Osteoblast (primary cell): ENCODE measurements at regions not wholly inside any gene's neighbourhood (a gene's known extent, or its start where the extent isn't known, plus 50 kb on each side); places are given as distances from the start of the nearest gene placed in this dataset.
"Not testable (repeated sequence)": the region's sequence is repeated elsewhere in the genome, so short reads cannot be mapped to it uniquely, and the experiment has no call there.

Experiments
- DNase-seq: peaks from one replicate; pipeline ENCODE4 v3.0.0; 2011; ENCODE audit warnings: low spot score, mixed read lengths; ENCODE audit not compliant: insufficient read length; ENCODE audit errors: missing footprints
- H2AFZ ChIP-seq: 2 replicates; pipeline ENCODE4 v1.6.0; 2011; ENCODE audit warnings: mild to moderate bottlenecking, low read length
- H3K27ac ChIP-seq: 2 replicates; pipeline ENCODE4 v1.5.1; 2011; ENCODE audit warnings: mild to moderate bottlenecking, low read depth, low read length, moderate library complexity
- H3K27me3 ChIP-seq: 2 replicates; pipeline ENCODE4 v1.6.0; 2012; ENCODE audit warnings: mild to moderate bottlenecking, control low read depth, inconsistent platforms, low read length, moderate library complexity; ENCODE audit not compliant: insufficient read depth
- H3K36me3 ChIP-seq: 2 replicates; pipeline ENCODE4 v1.5.1; 2011; ENCODE audit warnings: mild to moderate bottlenecking, low read length, control low read depth, moderate library complexity; ENCODE audit not compliant: insufficient read depth
- H3K4me1 ChIP-seq: 2 replicates; pipeline ENCODE4 v1.5.1; 2011; ENCODE audit warnings: mild to moderate bottlenecking, low read length, control low read depth, moderate library complexity; ENCODE audit not compliant: insufficient read depth
- H3K4me2 ChIP-seq: 2 replicates; pipeline ENCODE4 v1.6.0; 2011; ENCODE audit warnings: mild to moderate bottlenecking, low read length; ENCODE audit not compliant: insufficient read depth
- H3K4me3 ChIP-seq: fragments of 200-600 bp; sonication (generic); 3 replicates; pipeline ENCODE4 v1.5.1; 2012; ENCODE audit warnings: mild to moderate bottlenecking, low read length, inconsistent platforms; ENCODE audit not compliant: insufficient read depth
- H3K79me2 ChIP-seq: 2 replicates; pipeline ENCODE4 v1.6.0; 2012; ENCODE audit warnings: mild to moderate bottlenecking, low read length, control low read depth, inconsistent platforms; ENCODE audit not compliant: insufficient read depth
- H3K9me3 ChIP-seq: 2 replicates; pipeline ENCODE4 v1.5.1; 2011; ENCODE audit warnings: low read depth, low read length, control low read depth
- H4K20me1 ChIP-seq: 2 replicates; pipeline ENCODE4 v1.6.0; 2012; ENCODE audit warnings: mild to moderate bottlenecking, low read length, control low read depth; ENCODE audit not compliant: insufficient read depth
- CTCF ChIP-seq: IDR thresholded peaks from 2 replicates; pipeline ENCODE4 v1.5.1; 2011; ENCODE audit warnings: mild to moderate bottlenecking, low read depth, low read length, moderate library complexity; ENCODE audit errors: extremely low read depth

GRCh38 chr12:113535100-113535499 lies 63.4 kb upstream of the LHX5 start:
- Histone ChIP-seq H3K27ac (no peak overlapping the region), H3K4me2 (no peak overlapping the region), H3K27me3 (no peaks in the 10 kb centered on the region), H2AFZ (no peak overlapping the region), H3K79me2 (no peaks in the 10 kb centered on the region), H3K4me1 (no peaks in the 10 kb centered on the region), H4K20me1 (no peaks in the 10 kb centered on the region), H3K9me3 (no peaks in the 10 kb centered on the region), H3K36me3 (no peaks in the 10 kb centered on the region), H3K4me3 (no peak overlapping the region)
- no peak for TF ChIP-seq CTCF
- DNase-seq: no peak

GRCh38 chr12:113534555-113534954 lies 62.9 kb upstream of the LHX5 start:
- H3K27me3 ChIP-seq: no peaks in the 10 kb centered on the region
- TF ChIP-seq CTCF: no peak
- no peaks in the 10 kb centered on the region for H3K79me2 ChIP-seq
- H3K4me2 ChIP-seq: no peak overlapping the region
- no peak overlapping the region for H3K27ac ChIP-seq
- no peaks in the 10 kb centered on the region for H3K36me3 ChIP-seq
- H3K9me3 ChIP-seq: no peaks in the 10 kb centered on the region
- H2AFZ ChIP-seq: no peak overlapping the region
- no peak overlapping the region for H3K4me3 ChIP-seq
- H4K20me1 ChIP-seq: no peaks in the 10 kb centered on the region
- DNase-seq: no peak
- H3K4me1 ChIP-seq: no peaks in the 10 kb centered on the region

- no peak overlapping the region for H3K27ac ChIP-seq
- no peak for DNase-seq
- H3K27me3 ChIP-seq: no peaks in the 10 kb centered on the region
- no peaks in the 10 kb centered on the region for H3K36me3 ChIP-seq
- H3K4me1 ChIP-seq: no peaks in the 10 kb centered on the region
- H2AFZ ChIP-seq: no peak overlapping the region
- no peaks in the 10 kb centered on the region for H3K9me3 ChIP-seq
- H4K20me1 ChIP-seq: no peaks in the 10 kb centered on the region
- H3K79me2 ChIP-seq: no peaks in the 10 kb centered on the region
- no peak overlapping the region for H3K4me2 ChIP-seq
- no peak for TF ChIP-seq CTCF
- H3K4me3 ChIP-seq: no peak overlapping the region
Observed at GRCh38 chr12:113533842-113534375, 62.2 kb upstream of the LHX5 start.

GRCh38 chr12:113532292-113532691 lies 60.6 kb upstream of the LHX5 start:
- Histone ChIP-seq H3K36me3 (no peaks in the 10 kb centered on the region), H3K4me1 (no peaks in the 10 kb centered on the region), H4K20me1 (no peaks in the 10 kb centered on the region), H3K4me2 (no peak overlapping the region), H3K27ac (no peak overlapping the region), H2AFZ (no peak overlapping the region), H3K4me3 (no peak overlapping the region), H3K27me3 (no peaks in the 10 kb centered on the region), H3K9me3 (no peaks in the 10 kb centered on the region), H3K79me2 (no peaks in the 10 kb centered on the region)
- no peak for TF ChIP-seq CTCF
- no peak for DNase-seq

GRCh38 chr12:113531073-113531472 lies 59.4 kb upstream of the LHX5 start:
- not testable (repeated sequence) for H3K9me3 ChIP-seq, H3K4me1 ChIP-seq

More at GRCh38 chr12:113531073-113531472, 59.4 kb upstream of the LHX5 start:
- not testable (repeated sequence) for H4K20me1 ChIP-seq, H3K27me3 ChIP-seq, H3K4me2 ChIP-seq, DNase-seq, H3K27ac ChIP-seq, H3K79me2 ChIP-seq, H3K36me3 ChIP-seq, H2AFZ ChIP-seq, H3K4me3 ChIP-seq
